GM19467 (cell line): ENCODE measurements at regions not wholly inside any gene's neighbourhood (a gene's known extent, or its start where the extent isn't known, plus 50 kb on each side); places are given as distances from the start of the nearest gene placed in this dataset.
"Not testable (repeated sequence)": the region's sequence is repeated elsewhere in the genome, so short reads cannot be mapped to it uniquely, and the experiment has no call there.

Experiments used
- ATAC-seq: cut with Tn5 transposase; IDR thresholded peaks from one replicate; pipeline ENCODE4 v1.9.1; 2021; ENCODE audit warnings: mild to moderate bottlenecking, moderate library complexity; ENCODE audit not compliant: unreplicated experiment

GRCh38 chr3:31314258-31314657, 218.5 kb upstream of the STT3B start:
- no peak for ATAC-seq

- no peak for ATAC-seq
Observed at GRCh38 chr3:31319332-31319731, 213.4 kb upstream of the STT3B start.

GRCh38 chr3:31321620-31322019, 211.1 kb upstream of the STT3B start:
- ATAC-seq, result no peak

- ATAC-seq, result no peak
Observed at GRCh38 chr3:31322460-31322859, 210.3 kb upstream of the STT3B start.

DNA sequence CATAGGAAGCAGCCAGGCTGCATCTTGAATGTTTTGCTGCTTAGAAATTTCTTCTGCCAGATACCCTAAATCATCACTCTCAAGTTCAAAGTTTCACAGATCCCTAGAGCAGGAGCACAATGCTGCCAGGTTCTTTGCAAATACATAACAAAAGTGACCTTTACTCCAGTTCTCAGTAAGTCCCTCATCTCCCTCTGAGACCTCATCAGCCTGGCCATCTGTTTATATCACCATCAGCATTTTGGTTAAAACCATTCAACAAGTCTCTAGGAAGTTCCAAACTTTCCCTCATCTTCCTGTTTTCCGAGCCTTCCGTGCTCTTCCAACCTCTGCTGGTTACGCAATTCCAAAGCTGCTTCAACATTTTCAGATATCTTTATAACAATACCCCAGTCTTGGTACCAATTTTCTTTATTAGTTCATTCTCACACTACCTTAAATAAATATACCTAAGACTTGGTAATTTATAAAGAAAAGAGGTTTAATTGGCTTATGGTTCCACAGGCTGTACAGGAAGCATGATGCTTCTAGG, 204.8 kb upstream of the STT3B start:
- ATAC-seq, result not testable (repeated sequence)

DNA sequence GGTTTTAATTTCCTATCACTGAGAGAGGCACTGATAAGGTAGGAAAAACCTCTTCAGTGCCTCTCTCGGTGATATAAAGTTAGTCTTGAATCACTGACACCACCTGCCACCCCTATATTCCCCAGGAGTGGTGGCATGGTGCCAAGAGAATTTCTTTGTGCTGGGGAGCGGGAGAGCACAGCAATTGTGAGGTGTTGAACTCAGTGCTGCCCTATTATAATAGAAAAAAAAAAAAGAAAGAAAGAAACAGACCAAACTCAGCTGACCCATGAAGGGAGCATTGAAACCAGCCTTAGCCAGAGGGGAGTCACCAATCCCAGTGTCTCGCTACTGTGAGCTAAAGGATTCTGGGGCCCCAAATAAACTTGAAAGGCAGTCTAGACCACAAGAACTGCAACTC, 201.4 kb upstream of the STT3B start:
- no peak for ATAC-seq

GRCh38 chr3:31341130-31341529, 191.6 kb upstream of the STT3B start:
- ATAC-seq, result no peak

DNA sequence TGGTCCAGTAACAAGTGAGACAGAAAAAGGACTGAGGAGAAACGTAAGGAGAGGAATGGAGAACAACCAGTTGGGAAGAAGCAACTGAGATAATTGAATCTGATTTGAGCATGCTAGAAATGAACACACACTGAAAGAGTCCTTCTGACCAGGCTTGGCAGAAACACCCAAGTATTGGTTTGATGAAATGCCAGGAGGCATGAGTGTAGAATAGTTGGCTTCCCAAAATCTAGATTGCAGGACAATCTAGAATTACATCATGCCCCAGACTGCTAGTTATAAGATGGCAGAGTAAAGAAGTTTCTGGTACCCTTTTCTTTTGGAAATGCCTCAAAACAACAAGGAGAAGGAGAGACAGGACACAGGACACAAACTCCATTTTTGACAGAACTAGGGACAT, 189.7 kb upstream of the STT3B start:
- no peak for ATAC-seq

GRCh38 chr3:31345581-31345980, 187.1 kb upstream of the STT3B start:
- ATAC-seq, result no peak

GRCh38 chr3:31346542-31346979, 186.2 kb upstream of the STT3B start:
- ATAC-seq, result no peak

DNA sequence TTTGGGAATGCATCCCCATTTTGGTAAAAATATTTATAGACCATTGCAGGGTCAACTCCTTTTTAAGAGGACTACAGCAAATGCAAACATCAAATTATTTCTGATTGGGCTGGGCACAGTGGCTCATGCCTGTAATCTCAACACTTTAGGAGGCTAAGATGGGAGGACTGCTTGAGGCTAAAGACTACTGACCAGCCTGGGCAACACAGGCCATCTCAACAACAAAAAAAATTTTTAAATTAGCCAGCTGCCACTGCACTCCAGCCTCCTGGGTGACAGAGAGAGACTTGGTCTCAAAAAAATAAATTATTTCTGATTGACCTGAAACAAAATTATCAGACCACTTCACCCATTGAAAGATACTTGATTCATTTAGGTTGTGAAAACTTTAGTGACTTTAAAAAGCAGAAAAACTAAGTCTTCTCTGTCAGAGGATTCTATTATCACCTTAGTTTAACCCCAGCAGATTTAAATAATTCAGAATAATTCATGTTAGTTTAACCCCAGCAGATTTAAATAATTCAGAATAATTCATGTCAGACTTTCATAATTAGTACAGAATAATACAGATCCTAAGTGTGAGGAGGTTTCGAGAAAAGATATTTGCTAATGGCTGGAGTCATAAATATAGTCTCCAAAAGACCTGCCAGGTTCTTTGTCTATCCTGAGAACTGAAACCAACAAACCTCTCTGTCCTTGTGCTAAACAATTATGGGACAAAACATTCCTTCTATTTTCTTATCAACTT, 183.6 kb upstream of the STT3B start:
- no peak for ATAC-seq

DNA sequence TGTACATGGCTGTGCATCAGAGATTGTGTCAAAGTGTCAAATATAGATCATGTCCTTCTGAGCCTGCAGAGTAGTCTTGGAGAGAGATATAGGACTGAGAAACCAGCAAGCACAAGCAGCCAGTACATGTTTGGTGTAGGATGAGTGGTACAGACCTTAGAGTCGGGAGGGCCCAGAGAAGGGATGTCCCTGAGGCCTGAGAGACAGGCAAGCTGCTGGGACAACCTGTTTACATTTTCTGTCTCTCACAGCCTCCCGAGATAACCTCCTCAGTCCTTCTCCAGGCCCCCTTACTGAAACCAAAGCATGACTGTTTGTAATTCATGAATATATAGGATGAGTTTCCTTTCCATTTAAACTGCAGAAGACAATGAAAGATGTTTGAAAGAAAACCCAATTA, 182.4 kb upstream of the STT3B start:
- ATAC-seq, result no peak

GRCh38 chr3:31352331-31352730, 180.4 kb upstream of the STT3B start:
- no peak for ATAC-seq

DNA sequence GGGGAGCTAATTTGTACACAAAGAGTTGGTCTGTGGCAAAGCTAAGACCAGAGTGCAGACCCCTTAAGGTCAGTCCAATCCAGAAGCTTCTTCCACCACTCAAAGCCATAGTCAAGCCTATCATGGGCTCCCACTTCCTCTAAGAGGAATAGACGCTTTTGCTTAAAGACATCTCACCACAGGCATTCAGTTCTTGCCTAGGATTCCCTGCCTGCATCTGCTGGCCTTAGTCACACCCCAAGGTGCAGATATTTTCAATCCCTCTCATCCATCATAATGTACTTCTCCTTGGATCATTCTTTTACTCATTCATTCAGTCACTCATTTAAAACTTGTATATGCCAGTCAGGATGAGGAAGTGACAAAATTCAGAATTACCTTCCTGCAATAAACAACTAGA, 179.6 kb upstream of the STT3B start:
- no peak for ATAC-seq

GRCh38 chr3:31354373-31354772, 178.4 kb upstream of the STT3B start:
- no peak for ATAC-seq

DNA sequence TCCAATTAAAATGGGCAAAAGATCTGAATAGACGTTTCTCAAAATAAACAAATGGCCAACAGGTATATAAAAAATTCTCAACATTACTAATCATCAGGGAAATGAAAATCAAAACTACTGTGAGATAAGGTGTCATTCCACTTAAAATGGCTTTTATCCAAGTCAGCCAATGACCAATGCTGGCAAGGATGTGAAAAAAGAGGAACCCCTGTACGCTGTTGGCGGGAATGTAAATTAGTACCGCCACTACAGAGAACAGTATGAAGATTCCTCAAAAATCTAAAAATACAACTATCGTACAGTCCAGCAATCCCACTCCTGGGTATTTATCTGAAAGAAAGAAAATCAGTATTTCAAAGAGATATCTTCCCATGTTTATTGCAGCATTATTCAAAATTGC, 176.9 kb upstream of the STT3B start:
- ATAC-seq, result no peak

- no peak for ATAC-seq
Observed at GRCh38 chr3:31356941-31357340, 175.8 kb upstream of the STT3B start.

DNA sequence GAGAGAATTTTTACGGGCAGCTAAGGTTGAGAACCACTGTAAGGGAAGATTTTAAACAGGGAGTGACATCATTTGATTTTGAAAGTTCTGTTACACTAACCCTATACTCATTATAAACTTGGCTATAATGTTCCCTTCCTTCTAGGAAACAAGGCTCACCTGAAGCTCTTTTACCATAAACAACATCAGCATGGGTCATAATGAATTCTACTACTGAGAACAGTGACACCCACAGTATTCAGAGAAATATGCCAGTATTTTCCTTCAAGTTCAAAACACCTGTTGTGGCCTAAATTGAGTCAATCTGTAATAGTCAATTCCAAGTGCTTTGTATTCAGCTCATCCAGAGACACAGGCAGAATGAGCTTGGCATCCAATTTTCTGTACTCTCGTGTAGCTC, 175.3 kb upstream of the STT3B start:
- ATAC-seq, result no peak

DNA sequence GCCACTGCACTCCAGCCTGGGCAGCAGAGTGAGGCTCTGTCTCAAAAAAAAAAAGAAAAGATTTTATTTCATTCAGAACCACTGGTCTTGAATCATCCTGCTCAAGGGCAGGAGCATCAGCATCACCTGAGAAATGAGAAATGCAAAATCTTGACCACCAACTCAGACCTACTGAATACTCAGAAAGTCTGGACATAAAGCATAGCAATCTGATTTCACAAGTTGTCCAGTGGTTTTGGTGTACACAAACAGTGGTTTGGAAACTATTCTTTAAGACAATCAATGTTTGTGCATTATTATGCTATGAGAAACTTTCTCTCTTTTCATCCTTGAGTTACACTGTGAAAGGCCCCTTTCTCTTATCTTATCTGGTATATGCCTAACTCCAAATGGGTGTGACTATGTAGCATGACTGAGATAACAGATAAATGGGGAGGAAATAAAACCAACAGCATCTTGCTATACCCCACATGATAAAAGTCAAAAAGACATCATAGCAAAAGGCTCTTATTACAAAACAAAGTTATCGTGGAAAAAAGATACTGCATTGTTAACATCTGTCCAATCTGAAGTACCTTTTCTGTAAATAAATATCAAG, 174.2 kb upstream of the STT3B start:
- ATAC-seq, result no peak

- no peak for ATAC-seq
Observed at GRCh38 chr3:31361371-31362273, 171.1 kb upstream of the STT3B start.

DNA sequence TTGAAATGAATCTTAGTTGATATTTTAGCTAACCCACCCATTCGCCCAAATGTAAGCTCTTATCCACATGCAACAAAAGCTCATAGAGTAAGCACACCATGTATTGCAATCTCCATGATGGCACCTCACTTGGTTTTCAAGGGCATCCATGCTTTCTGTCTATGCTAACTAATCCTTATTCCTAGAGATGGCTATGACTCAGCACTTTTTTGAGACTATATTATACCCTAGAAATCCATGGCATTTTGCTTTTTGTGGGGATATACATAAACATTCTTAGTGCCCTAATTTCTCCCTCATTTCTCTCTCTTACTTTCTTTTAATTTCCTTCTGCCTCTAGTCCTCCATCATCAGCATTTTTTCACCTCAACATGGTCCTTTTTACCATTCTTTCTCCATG, 168.5 kb upstream of the STT3B start:
- ATAC-seq, result no peak

- no peak for ATAC-seq
Observed at GRCh38 chr3:31364711-31365110, 168.0 kb upstream of the STT3B start.
